ENCODE measurements at regions not wholly inside any gene's neighbourhood (a gene's known extent, or its start where the extent isn't known, plus 50 kb on each side); places are given as distances from the start of the nearest gene placed in this dataset.
"Not testable (repeated sequence)": the region's sequence is repeated elsewhere in the genome, so short reads cannot be mapped to it uniquely, and the experiment has no call there.

- no peak for DNase-seq (ENCODE audit: low read depth, low spot score)
These were observed 1181.4 kb upstream of the TENM3 start for GRCh38 chr4:181061787-181062186.

GRCh38 chr4:181063212-181063611 is 1180.0 kb upstream of the TENM3 start:
- DNase-seq (ENCODE audit: low read depth, low spot score) = no peak

DNA sequence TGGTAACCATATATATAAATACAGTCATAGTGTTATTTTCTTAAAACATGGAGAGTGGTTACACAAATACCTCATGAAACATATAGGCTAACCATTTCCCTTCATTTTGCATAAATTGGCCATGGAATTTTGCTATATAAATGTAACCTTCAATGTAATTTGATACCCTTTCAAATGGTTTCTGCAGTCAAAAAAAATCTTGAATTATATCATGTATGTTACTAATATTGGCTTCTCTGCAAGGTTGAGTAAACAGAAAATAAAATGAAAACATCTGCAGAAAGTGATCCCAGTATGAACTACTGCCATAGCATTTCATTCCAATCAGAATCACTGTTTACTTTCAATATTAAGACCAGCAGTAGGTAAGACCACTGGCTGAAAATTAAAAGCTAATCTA is 1165.9 kb upstream of the TENM3 start:
- no peak for DNase-seq (ENCODE audit: low read depth, low spot score)

- no peak for DNase-seq (ENCODE audit: low read depth, low spot score)
These were observed 1165.0 kb upstream of the TENM3 start for GRCh38 chr4:181078196-181078595.

GRCh38 chr4:181083757-181084361 is 1159.3 kb upstream of the TENM3 start:
- DNase-seq (ENCODE audit: low read depth, low spot score) = no peak

GRCh38 chr4:181085557-181085956 is 1157.6 kb upstream of the TENM3 start:
- DNase-seq (ENCODE audit: low read depth, low spot score) = no peak

DNA sequence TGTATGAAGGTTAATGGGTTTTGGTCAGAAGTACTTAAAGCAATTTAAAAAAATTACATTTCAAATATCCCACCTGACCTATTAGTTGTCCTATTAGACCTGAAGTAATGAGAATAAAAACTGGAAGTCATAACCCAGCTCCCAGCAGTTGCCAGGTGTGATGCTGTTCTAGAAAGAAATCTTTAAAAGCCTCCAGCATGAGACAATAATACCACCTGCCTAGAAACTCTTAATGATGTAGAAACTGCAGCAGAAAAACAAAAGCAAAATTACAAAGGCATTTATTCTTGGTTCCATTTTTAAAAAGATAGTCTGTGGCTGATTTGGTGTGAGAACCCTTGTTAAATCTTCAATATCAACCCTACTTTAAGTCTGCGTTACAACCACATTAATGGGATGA is 1137.7 kb upstream of the TENM3 start:
- no peak for DNase-seq (ENCODE audit: low read depth, low spot score)

DNA sequence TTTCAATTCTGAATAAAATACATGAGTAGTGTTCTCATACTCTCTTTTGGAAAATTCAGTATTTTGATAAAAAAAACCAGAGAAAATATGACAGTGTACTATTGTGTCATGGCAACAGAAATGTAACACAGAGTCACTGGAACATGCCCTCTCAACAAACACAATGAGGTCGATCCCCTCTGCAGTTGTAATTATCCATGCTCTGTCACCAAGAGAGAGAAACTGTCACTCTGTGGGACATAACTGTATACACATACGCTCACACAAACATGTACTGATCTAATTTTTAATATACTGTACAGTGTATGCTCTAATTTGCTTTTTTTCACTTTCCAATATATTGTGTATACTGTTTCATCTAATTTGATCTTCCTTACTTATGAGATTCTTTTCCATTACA is 1136.8 kb upstream of the TENM3 start:
- no peak for DNase-seq (ENCODE audit: low read depth, low spot score)

- DNase-seq (ENCODE audit: low read depth, low spot score) = no peak
These were observed 1135.0 kb upstream of the TENM3 start for GRCh38 chr4:181108237-181108636.

DNA sequence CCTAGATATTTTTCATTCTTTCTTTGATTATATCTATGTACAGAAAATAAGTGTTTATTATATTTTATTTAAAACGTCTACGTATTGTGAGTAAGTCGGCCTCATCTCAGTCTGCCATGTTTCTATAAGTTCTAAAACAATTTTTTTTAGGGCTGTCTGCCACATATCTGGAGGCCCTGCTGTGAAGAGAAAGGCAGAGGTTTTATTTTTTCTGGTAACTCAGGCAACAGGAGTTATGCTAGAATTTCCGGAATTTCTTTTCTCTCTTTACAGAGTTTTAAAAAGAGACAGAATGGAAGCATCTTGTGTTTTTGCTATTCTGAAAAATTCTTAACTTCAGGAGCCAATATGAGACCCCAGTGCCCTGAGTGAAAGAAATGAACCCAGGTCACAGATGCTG is 1124.0 kb upstream of the TENM3 start:
- DNase-seq (ENCODE audit: low read depth, low spot score) = no peak

- DNase-seq (ENCODE audit: low read depth, low spot score) = no peak
These were observed 1121.5 kb upstream of the TENM3 start for GRCh38 chr4:181121733-181122132.

DNA sequence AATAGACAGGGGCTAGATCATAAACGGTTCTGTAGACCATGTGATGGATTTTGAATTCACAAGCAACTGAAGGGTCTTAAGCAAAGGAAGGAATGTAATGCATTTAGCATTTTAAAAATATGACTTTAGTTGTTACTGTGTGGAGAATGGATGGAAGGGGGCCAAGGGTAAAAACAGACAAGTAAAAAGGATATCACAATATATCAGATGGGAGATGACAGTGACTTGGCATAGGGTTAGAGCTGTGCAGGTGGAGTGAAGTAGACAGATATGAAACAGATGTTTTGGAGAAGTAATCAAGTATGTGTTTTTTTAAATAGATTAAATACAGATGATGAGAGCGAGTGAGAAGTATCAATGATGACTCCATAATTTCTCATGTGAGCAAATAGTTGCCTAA is 1116.0 kb upstream of the TENM3 start:
- no peak for DNase-seq (ENCODE audit: low read depth, low spot score)

GRCh38 chr4:181130317-181130716 is 1112.9 kb upstream of the TENM3 start:
- not testable (repeated sequence) for DNase-seq (ENCODE audit: low read depth, low spot score)

- no peak for DNase-seq (ENCODE audit: low read depth, low spot score)
These were observed 1105.9 kb upstream of the TENM3 start for GRCh38 chr4:181137351-181137750.

- DNase-seq (ENCODE audit: low read depth, low spot score) = no peak
These were observed 1105.1 kb upstream of the TENM3 start for GRCh38 chr4:181138116-181138515.

GRCh38 chr4:181140037-181140603 is 1103.1 kb upstream of the TENM3 start:
- DNase-seq (ENCODE audit: low read depth, low spot score) = no peak

GRCh38 chr4:181143250-181143854 is 1099.8 kb upstream of the TENM3 start:
- DNase-seq (ENCODE audit: low read depth, low spot score) = peak; percentile 65

GRCh38 chr4:181146051-181146450 is 1097.2 kb upstream of the TENM3 start:
- no peak for DNase-seq (ENCODE audit: low read depth, low spot score)

DNA sequence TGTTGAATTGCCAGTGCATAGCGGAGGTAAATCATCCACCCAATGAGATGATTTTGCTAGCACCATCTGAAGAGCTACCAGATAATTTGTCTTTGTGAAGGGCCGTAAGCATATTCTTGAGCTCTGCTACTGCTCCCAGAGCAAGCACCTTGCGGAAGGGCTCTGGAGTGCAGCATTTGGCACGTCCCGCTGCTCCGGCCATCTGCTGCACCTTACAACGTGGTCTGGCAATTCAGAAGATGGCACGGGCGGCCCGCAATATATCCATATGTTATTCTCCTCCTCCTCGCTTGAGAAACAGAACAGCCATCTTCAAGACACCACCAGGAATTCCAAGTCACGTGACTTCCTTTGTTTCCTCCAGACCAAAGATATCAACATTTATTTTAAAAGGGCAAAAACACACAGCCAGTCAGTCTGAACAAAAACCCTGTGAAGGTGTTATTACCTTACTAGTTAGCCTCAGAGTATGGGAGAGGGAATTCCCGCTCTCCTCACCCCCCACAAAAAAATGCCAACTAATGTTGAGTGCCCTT is 1095.7 kb upstream of the TENM3 start:
- DNase-seq (ENCODE audit: low read depth, low spot score) = no peak

GRCh38 chr4:181148470-181148869 is 1094.7 kb upstream of the TENM3 start:
- no peak for DNase-seq (ENCODE audit: low read depth, low spot score)

DNA sequence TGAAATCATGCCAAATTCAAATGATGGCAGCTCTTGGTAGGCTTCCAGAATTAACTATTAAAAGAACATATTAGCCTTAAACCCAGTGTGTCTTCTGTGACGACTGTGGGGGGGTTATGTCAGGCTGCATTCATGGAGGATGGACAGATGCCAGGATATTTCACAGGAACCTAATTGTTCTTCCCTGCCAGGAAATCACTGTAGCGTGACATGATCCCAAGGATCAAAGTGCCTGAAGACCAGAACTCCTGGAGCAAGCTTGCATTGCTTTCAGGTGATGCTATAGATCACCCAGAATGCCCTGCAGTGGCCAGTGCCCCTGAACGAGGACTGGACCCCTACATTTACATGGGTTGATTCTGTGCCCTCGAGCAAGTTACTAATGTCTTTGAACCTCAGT is 1093.0 kb upstream of the TENM3 start:
- no peak for DNase-seq (ENCODE audit: low read depth, low spot score)

GRCh38 chr4:181151856-181152255 is 1091.3 kb upstream of the TENM3 start:
- no peak for DNase-seq (ENCODE audit: low read depth, low spot score)

GRCh38 chr4:181157647-181158046 is 1085.6 kb upstream of the TENM3 start:
- no peak for DNase-seq (ENCODE audit: low read depth, low spot score)

Measured in smooth muscle cell of the brain vasculature (primary cell).